Adrenal gland (tissue), 5 donors: ENCODE measurements at regions not wholly inside any gene's neighbourhood (a gene's known extent, or its start where the extent isn't known, plus 50 kb on each side); places are given as distances from the start of the nearest gene placed in this dataset.

Experiments used
- POLR2A ChIP-seq, 2 donors: fragments of 450-650 bp; IDR thresholded peaks; one replicate each; pipeline ENCODE4 v1.6.1; 2017; ENCODE audit warnings: antibody characterized with exemption in 2 of 2, mild to moderate bottlenecking in 2 of 2, moderate library complexity in 1 of 2
- TF ChIP-seq, protein P1 (sequence below), 6 experiments: fragments of 450-650 bp in 4 of 6; fragments of 200-600 bp in 2 of 6; sonication (generic) in 1 of 6; IDR thresholded peaks; 1 replicate in 5 of 6; 2 replicates in 1 of 6; pipeline versions ENCODE4 v1.5.1 to v1.8.0; 2016 to 2021; ENCODE audit warnings: antibody characterized with exemption in 6 of 6, mild to moderate bottlenecking in 2 of 6, moderate library complexity in 1 of 6
- donor health status: DM: no; HTN: no; CAD: no.

DNA sequence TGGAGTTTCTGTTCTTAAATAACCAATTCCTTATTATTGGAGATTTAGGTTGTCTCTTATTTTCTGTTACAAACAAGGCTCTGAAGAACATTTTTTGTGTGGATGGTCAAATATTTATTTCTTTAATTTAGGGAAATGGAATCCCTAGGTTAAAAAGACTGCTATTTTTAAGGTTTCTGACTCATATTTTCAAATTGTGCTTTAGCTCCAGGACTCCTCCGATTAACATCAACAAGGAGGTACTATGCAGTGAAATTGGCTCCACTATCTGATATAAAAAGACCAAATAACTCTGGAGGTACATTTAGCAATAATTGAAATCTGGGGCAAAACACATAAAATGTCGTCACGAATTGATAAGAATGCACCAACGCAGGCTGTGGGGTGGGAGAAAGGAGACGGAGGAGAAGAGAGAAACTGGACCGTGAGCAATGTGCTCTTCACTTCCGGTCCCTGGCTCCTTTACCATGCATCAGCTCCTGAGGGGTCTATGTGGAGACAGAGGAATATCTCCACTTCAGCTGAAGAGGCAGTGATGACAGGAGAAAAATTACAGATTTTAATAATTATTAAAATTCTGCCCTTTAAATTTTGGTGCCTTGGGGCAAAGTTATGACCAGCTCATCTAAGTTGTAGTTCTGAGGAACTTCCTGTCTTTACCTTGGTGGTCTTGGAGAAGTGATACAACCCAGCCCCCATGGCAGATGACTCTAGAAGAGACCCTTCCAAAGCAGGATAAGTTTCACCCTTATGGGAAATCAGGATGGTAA is 90.2 kb upstream of the BTG1 start:
- TF ChIP-seq POLR2A (IDR thresholded peaks at IDR 0.05), result no peak
- TF ChIP-seq, protein P1, sequence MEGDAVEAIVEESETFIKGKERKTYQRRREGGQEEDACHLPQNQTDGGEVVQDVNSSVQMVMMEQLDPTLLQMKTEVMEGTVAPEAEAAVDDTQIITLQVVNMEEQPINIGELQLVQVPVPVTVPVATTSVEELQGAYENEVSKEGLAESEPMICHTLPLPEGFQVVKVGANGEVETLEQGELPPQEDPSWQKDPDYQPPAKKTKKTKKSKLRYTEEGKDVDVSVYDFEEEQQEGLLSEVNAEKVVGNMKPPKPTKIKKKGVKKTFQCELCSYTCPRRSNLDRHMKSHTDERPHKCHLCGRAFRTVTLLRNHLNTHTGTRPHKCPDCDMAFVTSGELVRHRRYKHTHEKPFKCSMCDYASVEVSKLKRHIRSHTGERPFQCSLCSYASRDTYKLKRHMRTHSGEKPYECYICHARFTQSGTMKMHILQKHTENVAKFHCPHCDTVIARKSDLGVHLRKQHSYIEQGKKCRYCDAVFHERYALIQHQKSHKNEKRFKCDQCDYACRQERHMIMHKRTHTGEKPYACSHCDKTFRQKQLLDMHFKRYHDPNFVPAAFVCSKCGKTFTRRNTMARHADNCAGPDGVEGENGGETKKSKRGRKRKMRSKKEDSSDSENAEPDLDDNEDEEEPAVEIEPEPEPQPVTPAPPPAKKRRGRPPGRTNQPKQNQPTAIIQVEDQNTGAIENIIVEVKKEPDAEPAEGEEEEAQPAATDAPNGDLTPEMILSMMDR (IDR thresholded peaks at IDR 0.05), result no peak
